H9 (cell line): ENCODE measurements at regions not wholly inside any gene's neighbourhood (a gene's known extent, or its start where the extent isn't known, plus 50 kb on each side); places are given as distances from the start of the nearest gene placed in this dataset.

Source experiments
- DNase-seq: peaks from one replicate; pipeline ENCODE4 v3.0.0-alpha.2; 2017
- H2AFZ ChIP-seq: one replicate; pipeline ENCODE4 v1.6.1; 2013; ENCODE audit warnings: mild to moderate bottlenecking, low read length, control low read depth, moderate library complexity
- H2AK5ac ChIP-seq: 2 replicates; pipeline ENCODE4 v1.6.1; 2013; ENCODE audit warnings: low read length, control low read depth, mixed read lengths; ENCODE audit not compliant: insufficient read length
- H2BK120ac ChIP-seq: one replicate; pipeline ENCODE4 v1.6.1; 2013; ENCODE audit warnings: low read depth, mild to moderate bottlenecking, low read length, control low read depth, inconsistent platforms; ENCODE audit not compliant: poor library complexity, severe bottlenecking
- H2BK12ac ChIP-seq: 2 replicates; pipeline ENCODE4 v1.6.1; 2013; ENCODE audit warnings: low read length, control low read depth, mixed read lengths, low read depth; ENCODE audit not compliant: insufficient read length
- H2BK15ac ChIP-seq: 2 replicates; pipeline ENCODE4 v1.6.1; 2013; ENCODE audit warnings: low read depth, low read length, control low read depth
- H2BK20ac ChIP-seq: one replicate; pipeline ENCODE4 v1.6.1; 2013; ENCODE audit warnings: low read depth, mild to moderate bottlenecking, low read length, control low read depth, inconsistent platforms; ENCODE audit not compliant: poor library complexity, severe bottlenecking
- H2BK5ac ChIP-seq: 2 replicates; pipeline ENCODE4 v1.6.1; 2013; ENCODE audit warnings: low read length, control low read depth, mixed read lengths; ENCODE audit not compliant: insufficient read length
- H3K14ac ChIP-seq: 2 replicates; pipeline ENCODE4 v1.6.1; 2013; ENCODE audit warnings: low read length, control low read depth; ENCODE audit not compliant: insufficient read depth
- H3K18ac ChIP-seq: 2 replicates; pipeline ENCODE4 v1.6.1; 2013; ENCODE audit warnings: low read depth, mild to moderate bottlenecking, mixed read lengths, low read length, control low read depth; ENCODE audit not compliant: insufficient read length
- H3K23ac ChIP-seq: 2 replicates; pipeline ENCODE4 v1.6.1; 2013; ENCODE audit warnings: low read length, control low read depth, mixed read lengths, low read depth; ENCODE audit not compliant: insufficient read length
- H3K23me2 ChIP-seq: 2 replicates; pipeline ENCODE4 v1.6.1; 2013; ENCODE audit warnings: low read depth, mild to moderate bottlenecking, mixed read lengths, low read length, control low read depth; ENCODE audit not compliant: insufficient read length, poor library complexity, severe bottlenecking
- H3K27ac ChIP-seq: 2 replicates; pipeline ENCODE4 v1.5.1; 2013; ENCODE audit warnings: low read length, control low read depth, mixed read lengths, low read depth; ENCODE audit not compliant: insufficient read length
- H3K27me3 ChIP-seq: 2 replicates; pipeline ENCODE4 v1.6.1; 2013; ENCODE audit warnings: low read length, control low read depth, inconsistent platforms; ENCODE audit not compliant: insufficient read depth
- H3K4ac ChIP-seq: 2 replicates; pipeline ENCODE4 v1.6.1; 2013; ENCODE audit warnings: low read depth, mild to moderate bottlenecking, control low read depth, inconsistent platforms, low read length, moderate library complexity
- H3K4me1 ChIP-seq: 2 replicates; pipeline ENCODE4 v1.6.1; 2013; ENCODE audit warnings: low read length, control low read depth, inconsistent platforms; ENCODE audit not compliant: insufficient read depth
- H3K4me2 ChIP-seq: 2 replicates; pipeline ENCODE4 v1.6.1; 2013; ENCODE audit warnings: low read length, control low read depth, mixed read lengths; ENCODE audit not compliant: insufficient read length, insufficient read depth
- H3K56ac ChIP-seq: 2 replicates; pipeline ENCODE4 v1.6.1; 2013; ENCODE audit warnings: low read depth, mild to moderate bottlenecking, mixed read lengths, low read length, control low read depth; ENCODE audit not compliant: insufficient read length
- H3K79me1 ChIP-seq: 2 replicates; pipeline ENCODE4 v1.6.1; 2013; ENCODE audit warnings: low read depth, mild to moderate bottlenecking, moderate library complexity, low read length, control low read depth, inconsistent platforms; ENCODE audit not compliant: insufficient read depth, poor library complexity, severe bottlenecking
- H3K79me2 ChIP-seq: 2 replicates; pipeline ENCODE4 v1.6.1; 2013; ENCODE audit warnings: low read length, control low read depth, inconsistent platforms; ENCODE audit not compliant: insufficient read depth
- H3K9ac ChIP-seq: 2 replicates; pipeline ENCODE4 v1.6.1; 2013; ENCODE audit warnings: low read length, control low read depth, mixed read lengths; ENCODE audit not compliant: insufficient read length; ENCODE audit errors: extremely low read depth
- H3K9me3 ChIP-seq: one replicate; pipeline ENCODE4 v1.6.1; 2013; ENCODE audit warnings: low read depth, low read length, inconsistent platforms; ENCODE audit not compliant: control insufficient read depth
- H3T11ph ChIP-seq: one replicate; pipeline ENCODE4 v1.6.1; 2013; ENCODE audit warnings: mild to moderate bottlenecking, low read length, control low read depth, inconsistent platforms
- H4K20me1 ChIP-seq: one replicate; pipeline ENCODE4 v1.6.1; 2013; ENCODE audit not compliant: control insufficient read depth, insufficient read length, insufficient read depth
- H4K5ac ChIP-seq: 2 replicates; pipeline ENCODE4 v1.6.1; 2013; ENCODE audit warnings: low read depth, mild to moderate bottlenecking, mixed read lengths, low read length, control low read depth; ENCODE audit not compliant: insufficient read length
- H4K8ac ChIP-seq: replicated peaks from 2 replicates; pipeline ENCODE4 v1.6.1; 2013; ENCODE audit warnings: low read length, control low read depth, mixed read lengths, low read depth; ENCODE audit not compliant: insufficient read length
- H4K91ac ChIP-seq: 2 replicates; pipeline ENCODE4 v1.6.1; 2013; ENCODE audit warnings: low read depth, mild to moderate bottlenecking, moderate library complexity, mixed read lengths, low read length, control low read depth; ENCODE audit not compliant: insufficient read length
- H3K27ac Mint-ChIP-seq, 3 experiments: 2 replicates in 2 of 3; 3 replicates in 1 of 3; pipeline ENCODE4 v1.8.0; 2020 to 2021; ENCODE audit warnings: mixed read lengths in 3 of 3, mild to moderate bottlenecking in 1 of 3, moderate library complexity in 1 of 3
- H3K27me3 Mint-ChIP-seq: 2 replicates; pipeline ENCODE4 v1.8.0; 2021; ENCODE audit warnings: low read depth, mild to moderate bottlenecking, moderate library complexity, mixed read lengths
- H3K36me3 Mint-ChIP-seq, 3 experiments: 2 replicates in 2 of 3; 3 replicates in 1 of 3; pipeline ENCODE4 v1.8.0; 2020 to 2021; ENCODE audit warnings: low read depth in 3 of 3, mixed read lengths in 3 of 3; ENCODE audit not compliant: insufficient read depth in 1 of 3
- H3K4me1 Mint-ChIP-seq, 2 experiments: 2 replicates each; pipeline ENCODE4 v1.8.0; 2020; ENCODE audit warnings: mixed read lengths in 2 of 2
- H3K4me3 Mint-ChIP-seq, 2 experiments: 2 replicates in 1 of 2; 3 replicates in 1 of 2; pipeline ENCODE4 v1.8.0; 2020 to 2021; ENCODE audit warnings: mild to moderate bottlenecking in 2 of 2, mixed read lengths in 2 of 2, moderate library complexity in 1 of 2
- H3K9me3 Mint-ChIP-seq, 2 experiments: 2 replicates in 1 of 2; 3 replicates in 1 of 2; pipeline ENCODE4 v1.8.0; 2020; ENCODE audit warnings: mild to moderate bottlenecking in 2 of 2, mixed read lengths in 2 of 2, moderate library complexity in 1 of 2
- CTCF ChIP-seq: fragments of 200-600 bp; sonication (generic); conservative IDR thresholded peaks from 3 replicates; pipeline ENCODE4 v1.8.0; 2021; ENCODE audit warnings: antibody characterized with exemption, mild to moderate bottlenecking
- WGBS: extraction: QIAGEN DNeasy Blood & Tissue Kit; methylation state at CpG from one replicate; pipeline ENCODE4 v1.1.7; 2013; ENCODE audit warnings: missing lambda C conversion rate, low lambda C conversion rate, mixed read lengths; ENCODE audit not compliant: insufficient read length; ENCODE audit errors: extremely low coverage; 5-methylcytosine and 5-hydroxymethylcytosine counted together

DNA sequence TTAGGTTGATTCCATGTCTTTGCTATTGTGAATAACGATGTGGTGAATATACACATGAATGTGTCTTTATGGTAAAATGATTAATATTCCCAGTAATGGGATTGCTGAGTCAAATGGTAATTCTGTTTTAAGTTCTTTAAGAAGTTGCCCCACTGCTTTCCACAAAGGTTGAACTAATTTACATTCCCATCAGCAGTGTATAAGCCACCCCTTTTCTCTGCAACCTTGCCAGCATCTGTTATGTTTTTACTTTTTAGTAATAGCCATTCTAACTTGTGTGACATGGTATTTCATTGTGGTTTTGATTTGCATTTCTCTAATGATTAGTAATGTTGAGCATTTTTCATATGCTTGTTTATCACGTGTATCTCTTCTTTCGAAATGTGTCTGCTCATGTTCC lies 503.3 kb downstream of the PCDH18 start:
- Histone ChIP-seq H4K5ac (no peak overlapping the region), H3K9ac (no peak overlapping the region), H4K8ac (no peak overlapping the region), H3T11ph (no peak overlapping the region), H2BK12ac (no peak overlapping the region), H3K4me1 (peaks cover 4% of the 10 kb centered on the region; the same call in 1 of the 2 replicates), H4K91ac (no peak overlapping the region), H3K23me2 (no peaks in the 10 kb centered on the region), H3K56ac (no peak overlapping the region), H2BK120ac (no peak overlapping the region), H3K18ac (no peak overlapping the region), H3K4me2 (no peak overlapping the region), H3K27ac (no peak overlapping the region), H2AFZ (no peak overlapping the region), H2BK20ac (no peak overlapping the region), H4K20me1 (no peaks in the 10 kb centered on the region), H3K23ac (no peak overlapping the region), H3K79me2 (no peaks in the 10 kb centered on the region), H3K27me3 (no peaks in the 10 kb centered on the region), H3K79me1 (no peaks in the 10 kb centered on the region), H2BK15ac (no peak overlapping the region), H2AK5ac (no peak overlapping the region), H3K4ac (no peak overlapping the region), H3K14ac (no peak overlapping the region), H2BK5ac (no peak overlapping the region), H3K9me3 (no peaks in the 10 kb centered on the region)
- no CpG with 5 or more reads among the region's 3 CpGs for WGBS
- Mint-ChIP-seq H3K4me1 (peaks cover 10% of the 10 kb centered on the region in 2 experiments), H3K4me3 (no peak overlapping the region), H3K27ac (no peak overlapping the region), H3K27me3 (no peaks in the 10 kb centered on the region), H3K36me3 (no peaks in the 10 kb centered on the region; a peak in 1 of 7 replicates), H3K9me3 (no peaks in the 10 kb centered on the region; a peak in 1 of 5 replicates)
- TF ChIP-seq CTCF, result no peak
- DNase-seq, result no peak
